HG03064 (cell line): ENCODE measurements at regions not wholly inside any gene's neighbourhood (a gene's known extent, or its start where the extent isn't known, plus 50 kb on each side); places are given as distances from the start of the nearest gene placed in this dataset.

Source experiments
- ATAC-seq: cut with Tn5 transposase; IDR thresholded peaks from one replicate; pipeline ENCODE4 v1.9.1; 2021; ENCODE audit warnings: low read depth; ENCODE audit not compliant: unreplicated experiment

DNA sequence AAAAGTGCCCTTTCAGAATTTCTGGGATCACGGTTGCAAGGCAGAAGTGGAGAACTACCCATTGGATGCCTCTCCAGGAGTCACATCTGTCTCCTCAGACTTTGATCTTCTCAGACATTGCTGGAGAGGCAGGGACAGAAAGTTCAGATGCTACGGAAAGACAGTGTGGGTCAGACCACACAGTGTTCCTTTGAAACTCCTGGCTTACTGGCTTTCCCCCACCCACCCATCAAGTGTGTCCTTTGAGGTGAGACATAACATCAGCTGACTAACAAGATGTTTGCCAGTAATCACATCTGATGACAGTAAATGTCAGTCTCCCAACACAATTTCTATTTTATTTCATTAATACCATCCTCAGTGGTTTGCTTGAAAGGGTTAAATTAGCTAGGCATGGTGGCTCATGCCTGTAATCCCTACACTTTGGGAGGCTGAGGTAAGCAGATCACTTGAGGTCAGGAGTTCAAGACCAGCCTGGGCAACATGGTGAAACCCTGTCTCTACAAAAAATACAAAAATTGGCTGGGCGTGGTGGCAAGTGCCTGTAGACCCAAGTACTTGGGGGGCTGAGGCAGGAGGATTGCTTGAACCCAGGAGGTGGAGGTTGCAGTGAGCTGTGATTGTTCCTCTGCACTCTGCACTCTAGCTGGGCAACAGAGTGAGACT, 67.2 kb upstream of the SNX9 start:
- no peak for ATAC-seq

GRCh38 chr6:157756708-157757429, 66.2 kb upstream of the SNX9 start:
- ATAC-seq: no peak

DNA sequence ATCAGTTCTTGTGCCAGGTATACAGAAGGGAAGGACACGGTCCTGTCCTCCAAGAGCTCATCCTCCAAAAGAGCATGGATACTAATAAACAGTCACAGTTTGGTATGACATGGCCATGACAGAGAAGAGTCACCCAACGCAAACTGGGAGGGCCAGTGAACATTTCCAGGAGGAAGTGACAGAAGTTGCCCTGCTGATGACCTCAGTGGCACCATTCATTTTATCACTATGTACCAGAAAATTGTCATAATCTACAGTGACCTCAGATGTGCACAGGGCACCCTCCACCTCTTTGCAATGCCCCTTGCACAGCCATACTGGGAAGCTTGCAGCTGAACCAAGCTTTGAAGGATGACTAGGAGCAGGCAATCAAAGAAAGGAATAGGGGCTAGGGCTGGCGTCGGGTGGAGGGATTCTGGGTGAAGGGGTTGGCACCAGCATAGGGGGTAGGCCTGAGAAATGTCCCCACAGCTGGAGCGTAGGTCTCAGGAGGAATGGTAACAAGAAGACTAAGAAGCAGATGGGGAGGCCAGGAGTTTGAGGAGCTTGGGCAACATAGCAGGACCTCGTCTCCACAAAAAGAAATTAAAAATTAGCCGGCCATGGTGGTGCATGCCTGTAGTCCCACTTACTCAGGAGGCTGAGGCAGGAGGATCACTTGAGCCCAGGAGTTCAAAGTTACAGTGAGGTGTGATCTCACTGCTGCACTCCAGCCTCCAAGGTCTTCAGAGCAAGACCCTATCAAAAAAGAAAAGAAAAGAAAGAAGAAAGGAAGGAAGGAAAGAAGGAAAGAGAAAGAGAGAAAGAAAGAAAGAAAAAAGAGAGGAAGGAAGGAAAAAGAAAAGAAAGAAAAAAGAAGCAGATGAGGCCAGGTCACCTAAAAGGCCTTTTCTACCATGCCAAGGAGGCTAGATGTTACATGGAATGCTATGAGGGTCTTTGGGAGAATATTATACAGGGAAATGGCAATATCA, 65.3 kb upstream of the SNX9 start:
- no peak for ATAC-seq

DNA sequence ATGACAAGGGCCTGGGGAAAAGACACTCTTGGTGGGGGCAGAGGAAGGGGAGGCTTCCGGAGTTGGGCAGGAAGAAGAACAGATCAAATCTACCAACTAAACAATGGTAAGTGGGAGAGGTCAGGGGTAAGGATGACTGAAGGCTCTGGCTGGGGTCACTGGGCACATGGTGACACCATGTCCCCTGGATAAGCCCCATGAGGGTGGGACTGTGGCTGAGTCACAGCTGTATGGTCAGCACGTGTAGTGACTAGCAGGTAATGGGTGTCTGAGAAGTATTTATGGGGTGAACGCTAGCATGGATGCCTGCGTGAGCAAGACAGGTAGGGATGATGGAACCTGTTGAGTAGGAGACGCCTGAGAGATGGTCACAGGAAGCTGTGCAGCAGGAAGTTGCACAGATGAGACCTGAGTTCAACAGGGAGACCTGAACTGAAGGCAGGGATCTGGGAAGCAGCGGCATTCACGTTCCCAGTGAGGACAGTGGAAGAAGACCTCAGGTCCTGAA, 64.5 kb upstream of the SNX9 start:
- ATAC-seq: no peak

- ATAC-seq: no peak
These were observed 64.0 kb upstream of the SNX9 start for GRCh38 chr6:157759028-157759427.

GRCh38 chr6:157760137-157760536, 62.9 kb upstream of the SNX9 start:
- ATAC-seq: no peak

DNA sequence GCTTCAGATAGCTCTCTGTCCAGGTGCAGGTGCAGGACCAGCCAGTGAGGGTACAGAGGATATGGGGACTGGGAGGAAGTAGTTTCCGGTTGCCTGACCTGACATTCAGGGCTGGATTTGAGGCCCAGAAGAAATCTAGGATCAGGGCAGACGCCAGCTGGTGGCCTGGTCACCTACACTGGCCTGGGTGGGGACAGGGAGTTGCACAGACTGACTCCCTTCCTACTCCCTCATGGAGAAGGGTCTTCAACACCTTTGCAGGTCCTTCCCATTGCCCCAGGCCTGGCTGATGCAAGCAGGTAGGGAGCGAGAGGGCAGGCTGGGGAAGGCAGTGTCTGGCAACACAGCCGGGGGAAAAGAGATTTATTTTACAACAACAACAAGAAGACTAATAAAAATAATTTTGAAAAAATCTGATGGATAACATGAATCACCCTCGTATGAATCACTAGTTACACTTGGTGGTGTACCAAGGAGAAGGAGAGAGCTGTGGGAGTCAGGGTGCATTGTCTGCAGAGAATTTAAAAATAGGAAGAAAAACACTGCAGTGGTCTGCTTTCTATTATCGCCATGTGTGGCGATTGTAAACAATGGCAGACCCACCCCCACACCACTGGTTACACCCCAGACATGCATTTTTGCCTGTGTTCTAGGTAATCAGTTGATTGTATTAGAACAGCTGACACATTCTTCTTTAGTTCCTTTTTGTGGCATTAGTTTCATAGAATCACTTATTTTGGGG, 62.3 kb upstream of the SNX9 start:
- ATAC-seq: no peak

DNA sequence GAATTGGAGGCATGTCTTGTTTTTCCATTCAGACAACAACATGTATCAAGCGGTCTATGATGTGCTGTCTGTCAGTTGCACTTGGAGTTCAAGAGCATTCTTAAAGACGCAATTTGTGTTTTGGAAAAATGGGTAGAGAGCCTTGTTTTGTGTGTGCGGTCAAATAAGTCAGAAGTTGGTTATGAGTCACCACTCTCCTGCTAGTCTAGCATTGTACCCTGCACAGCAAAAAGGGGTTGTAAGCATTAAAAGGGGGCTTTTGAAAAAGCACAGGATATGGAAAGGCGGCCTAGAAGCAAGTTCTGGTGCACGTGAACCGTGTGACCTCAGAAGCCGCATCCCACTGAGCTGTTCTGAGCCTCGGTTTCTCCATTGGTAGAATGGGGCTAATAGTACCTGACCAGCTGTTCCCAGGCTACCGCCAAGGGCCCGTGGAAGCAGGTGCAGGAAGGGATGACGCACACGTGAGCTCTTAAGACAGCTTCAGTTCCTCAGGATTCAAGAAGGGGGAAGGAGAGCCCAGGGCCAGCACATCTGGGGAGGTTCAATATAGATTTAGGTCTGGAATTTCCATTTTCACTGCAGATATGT, 61.6 kb upstream of the SNX9 start:
- no peak for ATAC-seq

DNA sequence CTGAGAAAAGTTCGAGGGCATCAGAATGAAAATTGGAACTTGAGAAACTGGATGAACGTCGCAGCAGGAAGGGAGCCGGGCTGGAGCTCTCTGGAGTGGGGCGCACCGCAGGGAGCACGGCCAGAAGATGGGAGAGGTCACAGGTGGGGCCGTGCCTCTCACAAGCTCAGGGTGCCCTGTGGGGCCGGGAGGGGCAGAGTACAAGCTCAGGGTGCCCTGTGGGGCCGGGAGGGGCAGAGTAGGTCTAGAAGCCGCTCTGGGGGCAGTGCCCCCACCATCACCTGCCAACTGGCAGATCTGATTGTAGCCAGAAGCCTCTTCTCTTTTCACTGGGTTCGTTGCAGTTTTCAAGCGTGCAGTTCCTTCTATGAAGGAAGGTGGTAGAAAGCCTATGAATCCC, 61.1 kb upstream of the SNX9 start:
- no peak for ATAC-seq

GRCh38 chr6:157762636-157763035, 60.4 kb upstream of the SNX9 start:
- ATAC-seq: no peak

DNA sequence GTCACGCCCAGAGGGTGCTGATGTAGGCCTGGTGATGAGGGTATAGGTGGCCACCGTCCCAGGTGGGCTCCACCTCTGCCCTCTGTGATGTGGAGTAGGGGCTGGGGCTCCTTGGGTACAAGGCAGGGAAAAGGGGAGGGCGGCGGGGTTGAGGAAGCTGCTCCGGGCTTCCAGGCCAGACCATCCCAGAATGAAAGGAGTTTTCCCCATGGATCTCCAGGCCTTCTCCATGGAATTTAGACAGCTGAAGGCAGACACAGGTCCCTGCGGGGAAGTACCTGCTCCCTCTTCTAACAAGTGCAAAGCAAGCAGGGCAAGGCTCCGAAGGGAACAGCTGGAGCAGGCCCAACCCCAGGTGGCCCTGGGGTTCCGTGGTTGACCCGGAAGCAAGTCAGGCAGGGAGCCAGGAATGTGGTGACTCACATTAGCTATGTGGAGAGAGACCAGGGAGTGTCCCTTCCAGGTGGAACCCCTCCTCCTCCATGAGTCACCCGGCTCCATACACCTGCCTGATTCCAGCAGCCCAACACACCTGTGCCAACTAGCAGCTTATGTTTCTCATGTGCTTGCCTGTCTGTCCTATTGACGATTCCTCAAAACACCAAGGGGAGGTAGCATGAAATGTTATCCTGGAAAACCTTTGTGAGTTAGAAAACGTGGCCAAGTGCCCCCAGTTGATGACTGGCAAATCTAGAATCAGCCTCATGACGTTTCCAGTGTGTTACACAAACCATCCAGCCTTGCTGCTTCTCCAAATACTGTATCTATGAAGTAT, 59.7 kb upstream of the SNX9 start:
- no peak for ATAC-seq

GRCh38 chr6:157763904-157764177, 59.2 kb upstream of the SNX9 start:
- ATAC-seq: no peak

DNA sequence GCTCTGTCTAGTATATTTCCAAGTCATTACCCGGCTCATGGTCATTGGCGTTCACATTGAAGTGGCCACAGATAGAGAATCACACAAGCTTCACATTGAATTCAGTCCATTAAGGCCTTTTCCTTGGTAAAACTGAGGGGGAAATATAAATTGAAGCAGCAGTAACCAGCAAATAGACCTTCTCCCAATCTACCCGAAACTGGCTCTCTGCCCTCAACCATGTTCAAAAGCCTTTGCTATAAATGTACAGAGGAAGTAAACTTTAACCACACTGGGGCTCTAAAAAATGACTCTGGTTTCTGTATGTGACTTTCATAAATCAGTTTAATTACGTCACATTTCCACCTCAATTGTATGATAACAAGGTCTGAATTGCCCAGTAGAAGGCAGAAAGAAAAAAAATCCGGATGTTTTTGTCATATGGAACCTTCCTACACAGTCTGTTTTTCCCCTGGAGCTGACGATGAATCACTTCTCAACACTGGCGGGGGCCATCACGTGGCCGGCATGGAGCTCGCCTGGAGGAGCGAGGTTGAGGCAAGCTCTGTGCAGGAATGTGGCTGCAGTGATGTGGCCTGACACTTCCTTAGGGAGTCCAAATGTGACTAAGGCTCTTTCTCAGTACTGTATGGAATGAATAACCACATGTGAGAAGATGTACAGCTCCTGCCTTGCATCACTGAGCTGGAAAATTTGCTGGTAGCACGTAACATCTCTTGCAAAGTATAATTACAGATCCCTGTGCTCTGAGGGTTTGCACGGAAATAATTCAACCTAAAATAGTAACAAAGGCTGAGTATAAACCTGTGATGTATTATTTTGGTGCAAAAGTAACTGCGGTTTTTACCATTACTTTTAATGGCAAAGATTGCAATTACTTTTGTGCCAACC, 58.6 kb upstream of the SNX9 start:
- peak; percentile 41 for ATAC-seq

DNA sequence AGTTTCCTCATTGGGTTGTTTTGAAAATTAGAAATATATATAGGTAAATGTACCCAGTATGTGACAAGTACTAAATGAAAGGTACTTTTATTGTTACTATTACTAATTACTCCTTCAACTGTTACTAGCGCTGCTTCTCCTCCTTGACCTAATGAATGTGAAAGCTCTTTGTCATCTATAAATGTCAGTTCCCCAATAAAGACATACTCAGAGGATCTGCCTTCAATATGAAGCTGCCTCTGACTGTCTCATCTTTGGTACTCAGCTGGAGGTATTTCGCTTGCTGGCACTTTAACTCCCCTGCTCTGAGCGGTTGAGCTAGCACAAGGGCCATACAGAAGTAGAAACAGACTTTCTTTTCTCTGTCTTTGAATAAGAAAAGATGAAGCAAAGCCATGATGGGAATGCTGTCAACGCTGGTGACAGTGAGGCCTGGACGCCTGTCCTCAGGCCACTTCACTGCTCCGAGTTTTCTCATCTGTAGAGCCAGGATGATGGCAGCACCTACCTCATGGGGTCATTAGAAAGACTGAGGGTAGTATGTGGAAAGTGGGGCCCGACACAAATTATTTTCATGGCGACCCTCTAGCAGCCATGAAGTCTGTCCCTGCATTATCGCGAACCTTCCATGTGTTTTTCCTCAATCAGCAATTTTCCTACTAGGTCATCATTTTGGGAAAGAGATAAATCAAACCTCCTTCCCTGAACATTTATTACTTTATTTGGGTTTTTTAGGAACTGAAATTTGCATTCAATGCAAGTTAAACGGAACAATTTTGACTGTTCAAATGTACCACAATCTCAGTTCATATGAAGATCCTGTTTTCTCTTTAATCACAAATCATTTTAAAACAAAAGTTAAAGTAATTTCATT, 55.9 kb upstream of the SNX9 start:
- ATAC-seq: no peak

DNA sequence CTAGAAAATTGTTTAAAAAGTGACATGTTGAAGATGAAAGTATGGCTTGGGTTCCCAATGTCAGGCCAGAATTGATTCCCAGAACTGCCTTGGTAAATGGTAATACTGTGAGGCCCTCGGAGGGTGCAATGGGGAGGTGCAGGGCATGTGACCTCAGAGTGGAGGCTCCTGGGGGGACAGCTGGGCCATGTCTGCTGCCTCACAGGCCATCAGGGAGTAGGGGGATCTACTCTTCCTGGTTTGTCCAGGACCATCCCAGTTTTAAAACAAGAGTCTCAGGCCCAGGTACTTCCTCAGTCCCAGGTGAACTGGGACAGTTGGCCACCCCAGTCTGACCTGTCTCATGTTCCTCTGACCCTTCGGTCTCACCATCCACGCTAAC, 55.3 kb upstream of the SNX9 start:
- ATAC-seq: no peak

GRCh38 chr6:157768304-157768703, 54.7 kb upstream of the SNX9 start:
- ATAC-seq: no peak

DNA sequence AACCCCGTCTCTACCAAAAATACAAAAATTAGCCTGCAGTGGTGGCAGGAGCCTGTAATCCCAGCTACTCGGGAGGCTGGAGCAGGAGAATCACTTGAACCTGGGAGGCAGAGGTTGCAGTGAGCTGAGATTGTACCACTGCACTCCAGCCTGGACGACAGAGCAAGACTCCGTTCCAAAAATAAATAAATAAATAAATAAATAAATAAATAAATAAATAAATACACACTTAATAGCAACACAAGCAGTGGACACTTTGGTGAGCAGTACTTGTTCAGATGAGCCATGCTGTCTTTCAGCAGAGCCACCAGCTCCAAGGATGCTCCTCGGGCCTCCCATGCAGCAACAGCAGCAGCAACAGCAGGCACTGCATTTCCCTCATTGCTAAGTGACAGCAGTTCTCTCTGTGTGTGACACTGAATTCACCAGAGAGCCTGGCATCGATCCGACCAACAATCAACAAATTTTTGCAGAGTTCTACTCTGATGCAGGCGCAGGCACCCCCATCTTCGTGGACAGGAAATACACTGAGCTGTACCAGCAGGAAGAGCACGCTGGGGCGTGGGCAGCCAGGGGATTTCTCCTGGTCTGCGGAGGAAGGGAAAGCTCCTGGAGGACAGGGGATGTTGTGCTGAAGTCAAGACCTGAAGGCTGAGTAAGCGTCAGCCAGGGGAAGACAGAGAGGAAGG, 54.0 kb upstream of the SNX9 start:
- ATAC-seq: no peak
